NOMO-1 treated with DMSO at 0.1 percent for 48 hours (cell line): ENCODE measurements at regions not wholly inside any gene's neighbourhood (a gene's known extent, or its start where the extent isn't known, plus 50 kb on each side); places are given as distances from the start of the nearest gene placed in this dataset.

ENCODE experiments used
- DNase-seq: peaks from one replicate; lab custom pipeline; 2025; ENCODE audit not compliant: unreplicated experiment; lab: John Stamatoyannopoulos, UW

GRCh38 chr12:75579552-75579951, 68.1 kb upstream of the KRR1 start:
- DNase-seq, result no peak

- DNase-seq, result no peak
These were observed 67.1 kb upstream of the KRR1 start for GRCh38 chr12:75578546-75578945.

- DNase-seq, result no peak
These were observed 66.4 kb upstream of the KRR1 start for GRCh38 chr12:75577812-75578211.

GRCh38 chr12:75571656-75572205, 60.3 kb upstream of the KRR1 start:
- no peak for DNase-seq

- no peak for DNase-seq
These were observed 59.8 kb upstream of the KRR1 start for GRCh38 chr12:75571204-75571603.

- DNase-seq, result no peak
These were observed 57.4 kb upstream of the KRR1 start for GRCh38 chr12:75568801-75569200.

- no peak for DNase-seq
These were observed 57.0 kb upstream of the KRR1 start for GRCh38 chr12:75568393-75568792.

- no peak for DNase-seq
These were observed 54.4 kb upstream of the KRR1 start for GRCh38 chr12:75565795-75566194.

GRCh38 chr12:75564852-75565251, 53.4 kb upstream of the KRR1 start:
- no peak for DNase-seq

GRCh38 chr12:75564398-75564797, 53.0 kb upstream of the KRR1 start:
- no peak for DNase-seq

- no peak for DNase-seq
These were observed 51.9 kb upstream of the KRR1 start for GRCh38 chr12:75563351-75563750.

- no peak for DNase-seq
These were observed 50.5 kb upstream of the KRR1 start for GRCh38 chr12:75561921-75562320.
